GM19395 (cell line): ENCODE measurements at regions not wholly inside any gene's neighbourhood (a gene's known extent, or its start where the extent isn't known, plus 50 kb on each side); places are given as distances from the start of the nearest gene placed in this dataset.
"Not testable (repeated sequence)": the region's sequence is repeated elsewhere in the genome, so short reads cannot be mapped to it uniquely, and the experiment has no call there.

Source experiments
- ATAC-seq: cut with Tn5 transposase; IDR thresholded peaks from one replicate; pipeline ENCODE4 v1.9.1; 2021; ENCODE audit warnings: mild to moderate bottlenecking, moderate library complexity; ENCODE audit not compliant: unreplicated experiment

DNA sequence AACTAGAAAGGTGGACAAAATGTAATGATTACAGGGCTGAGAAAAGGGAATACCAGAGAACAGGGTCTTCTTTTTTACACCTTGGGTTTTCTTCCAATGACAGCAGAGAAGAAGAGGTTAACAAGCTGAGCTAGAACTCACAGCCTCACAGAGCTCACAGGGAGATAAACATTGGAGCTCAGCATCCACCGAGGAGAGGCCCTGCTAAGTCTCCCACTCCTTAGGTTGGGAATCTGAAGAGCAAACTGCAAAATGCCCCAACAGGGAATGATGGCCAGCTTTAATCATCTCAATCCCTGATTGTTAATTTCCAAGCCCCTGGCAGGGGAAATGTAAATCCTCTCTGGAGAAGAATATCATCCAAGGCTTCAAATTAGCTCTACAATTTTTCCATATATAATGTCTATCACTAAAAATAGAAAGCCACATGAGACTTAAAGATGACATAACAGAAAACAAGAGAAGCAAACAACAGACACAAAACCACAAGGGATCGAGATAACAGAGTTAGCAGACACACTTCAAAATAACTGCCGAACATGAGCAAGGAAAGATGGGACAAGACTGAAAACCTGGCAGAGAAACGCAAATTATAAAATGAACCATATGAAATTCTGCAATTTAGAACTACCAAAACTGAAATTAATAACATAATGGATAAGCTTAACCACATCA lies 66.1 kb upstream of the ZSCAN2 start:
- ATAC-seq: not testable (repeated sequence)

DNA sequence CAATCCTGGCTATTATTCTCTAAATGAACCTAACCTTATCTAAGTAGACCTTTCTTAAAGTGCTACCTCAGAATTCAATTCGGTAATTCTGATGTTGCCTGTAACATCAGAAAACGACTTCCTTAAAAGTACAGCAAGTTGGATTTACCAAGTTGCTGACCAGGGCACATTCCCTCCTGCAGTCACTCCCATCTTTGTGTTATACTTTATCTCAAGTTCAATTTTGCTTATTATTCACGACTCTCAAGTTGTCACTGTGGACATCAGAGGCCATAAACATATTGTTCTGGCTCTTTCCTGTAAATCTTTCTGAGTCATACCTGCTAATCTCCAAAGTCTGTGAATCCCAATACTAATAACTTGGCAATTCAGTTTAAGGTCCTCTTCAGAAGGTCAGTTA lies 64.6 kb upstream of the ZSCAN2 start:
- not testable (repeated sequence) for ATAC-seq

DNA sequence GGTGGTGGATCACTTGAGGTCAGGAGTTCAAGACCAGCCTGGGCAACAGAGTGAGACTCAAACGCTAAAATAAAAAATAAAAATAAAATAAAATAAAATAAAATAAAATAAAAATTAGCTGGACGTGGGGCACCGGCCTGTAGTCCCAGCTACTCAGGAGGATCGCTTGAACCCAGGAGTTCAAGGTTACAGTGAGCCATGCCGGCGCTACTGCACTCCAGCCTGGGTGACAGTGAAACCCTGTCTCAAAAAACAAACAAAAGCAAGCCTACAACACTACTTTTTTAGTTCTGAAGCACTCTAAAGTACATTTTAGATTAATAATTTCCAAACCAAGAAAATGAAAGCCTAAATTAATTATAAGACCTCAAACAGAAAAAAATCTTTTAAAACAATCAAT lies 56.2 kb upstream of the ZSCAN2 start:
- not testable (repeated sequence) for ATAC-seq

DNA sequence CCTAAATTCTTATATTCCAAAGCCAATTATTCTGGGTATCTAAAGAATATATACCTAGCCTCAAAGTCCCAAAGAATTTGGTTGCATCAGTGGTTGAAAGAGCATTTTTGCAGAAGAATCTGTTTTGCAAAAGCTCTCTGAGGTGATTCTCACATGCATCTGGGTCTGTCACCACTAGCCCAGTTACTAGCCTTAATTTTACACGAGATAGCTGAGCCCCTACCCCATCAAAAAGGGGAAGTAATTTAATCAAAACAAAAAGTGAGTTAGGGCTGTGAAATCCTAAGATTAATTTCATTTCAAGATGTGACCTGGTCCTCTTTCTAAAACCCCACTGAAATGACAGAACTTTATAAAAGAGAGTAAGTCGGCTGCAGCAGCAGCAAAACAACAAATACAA lies 53.7 kb upstream of the ZSCAN2 start:
- ATAC-seq: not testable (repeated sequence)

DNA sequence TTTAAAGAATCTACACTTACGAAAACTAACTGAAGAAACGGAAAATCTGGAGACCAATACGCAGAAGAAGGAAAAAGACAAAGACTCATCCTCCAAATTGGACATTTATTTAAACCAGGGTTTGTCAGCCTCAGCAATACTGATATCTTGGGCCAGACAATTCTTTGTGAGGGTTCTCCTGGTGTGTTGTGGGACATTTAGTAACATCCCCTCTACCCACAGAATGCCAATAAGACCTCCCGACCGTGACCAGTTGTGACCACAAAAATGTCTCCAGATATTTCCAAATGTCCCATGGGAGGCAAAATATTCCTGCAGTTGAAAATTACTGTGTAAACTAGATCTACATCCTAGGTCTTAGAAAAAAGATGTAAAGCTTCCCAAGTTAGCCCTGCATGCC lies 50.3 kb upstream of the ZSCAN2 start:
- ATAC-seq: not testable (repeated sequence)
